CD4-positive, alpha-beta T cell (primary cell): ENCODE measurements at regions not wholly inside any gene's neighbourhood (a gene's known extent, or its start where the extent isn't known, plus 50 kb on each side); places are given as distances from the start of the nearest gene placed in this dataset.

ENCODE experiments used
- ATAC-seq: fragments of 200-7000 bp; cut with Tn5 transposase; one replicate; pipeline ENCODE4 v1.10.0; 2022; ENCODE audit warnings: mild to moderate bottlenecking; ENCODE audit not compliant: poor library complexity
- CTCF ChIA-PET: fragments of 350-600 bp; sonication (Branson Sonifier 250); formaldehyde crosslinking; loops from one replicate; lab custom pipeline; 2021; ENCODE audit warnings: antibody characterized with exemption, inconsistent platforms; lab: Charles Lee
- POLR2A ChIA-PET: fragments of 350-600 bp; sonication (Branson Sonifier 250); formaldehyde crosslinking; loops from one replicate; lab custom pipeline; 2021; ENCODE audit warnings: antibody characterized with exemption, inconsistent platforms; lab: Charles Lee
- DNase-seq, 14 experiments: peaks; one replicate each; pipeline ENCODE4 v3.0.0-alpha.2; 2013 to 2020; ENCODE audit warnings: mixed read lengths in 2 of 14
- H3K27ac ChIP-seq, 2 donors: one replicate each; pipeline versions ENCODE4 v1.5.1 to v1.7.0; 2013; ENCODE audit warnings: low read length in 2 of 2, low read depth in 1 of 2, mild to moderate bottlenecking in 1 of 2
- H3K27me3 ChIP-seq, 2 experiments: 1 replicate in 1 of 2; 2 replicates in 1 of 2; pipeline versions ENCODE4 v1.6.1 to v1.7.0; 2013; ENCODE audit warnings: low read length in 2 of 2, control low read depth in 1 of 2, mild to moderate bottlenecking in 1 of 2, moderate library complexity in 1 of 2; ENCODE audit not compliant: insufficient read depth in 2 of 2, control insufficient read depth in 1 of 2
- H3K36me3 ChIP-seq: one replicate; pipeline ENCODE4 v1.6.1; 2013; ENCODE audit warnings: low read length, control low read depth; ENCODE audit not compliant: insufficient read depth
- H3K4me1 ChIP-seq: one replicate; pipeline ENCODE4 v1.6.1; 2013; ENCODE audit warnings: low read length, control low read depth; ENCODE audit not compliant: insufficient read depth
- H3K4me3 ChIP-seq: one replicate; pipeline ENCODE4 v1.5.1; 2013; ENCODE audit warnings: mild to moderate bottlenecking, low read length, moderate library complexity
- H3K9me3 ChIP-seq, 2 experiments: 1 replicate in 1 of 2; 2 replicates in 1 of 2; pipeline versions ENCODE4 v1.6.1 to v1.7.0; 2013; ENCODE audit warnings: low read length in 2 of 2, mild to moderate bottlenecking in 2 of 2, control low read depth in 1 of 2, moderate library complexity in 1 of 2; ENCODE audit not compliant: control insufficient read depth in 1 of 2, insufficient read depth in 1 of 2
- H3K27ac Mint-ChIP-seq: one replicate; pipeline ENCODE4 v1.8.0; 2020; ENCODE audit warnings: mixed read lengths
- H3K27me3 Mint-ChIP-seq: one replicate; pipeline ENCODE4 v1.8.0; 2021; ENCODE audit warnings: mixed read lengths
- H3K36me3 Mint-ChIP-seq: one replicate; pipeline ENCODE4 v1.8.0; 2021; ENCODE audit warnings: low read depth, mixed read lengths
- H3K4me1 Mint-ChIP-seq: one replicate; pipeline ENCODE4 v1.8.0; 2021; ENCODE audit warnings: low read depth, mixed read lengths
- H3K4me3 Mint-ChIP-seq: one replicate; pipeline ENCODE4 v1.8.0; 2020; ENCODE audit warnings: mild to moderate bottlenecking, mixed read lengths
- H3K9me3 Mint-ChIP-seq: one replicate; pipeline ENCODE4 v1.8.0; 2020; ENCODE audit warnings: mixed read lengths
- CTCF ChIP-seq: fragments of 200-600 bp; IDR thresholded peaks from one replicate; pipeline ENCODE4 v1.8.0; 2022; ENCODE audit warnings: antibody characterized with exemption, mild to moderate bottlenecking
- intact Hi-C, 2 experiments: fragments of 100-400 bp; cut with DNase I in 1 of 2; cut with micrococcal nuclease in 1 of 2; formaldehyde crosslinking; loops; one replicate each; pipeline versions ENCODE4 v1.15.1 to v1.9.0; 2023 to 2025; cut with DNase I, micrococcal nuclease

DNA sequence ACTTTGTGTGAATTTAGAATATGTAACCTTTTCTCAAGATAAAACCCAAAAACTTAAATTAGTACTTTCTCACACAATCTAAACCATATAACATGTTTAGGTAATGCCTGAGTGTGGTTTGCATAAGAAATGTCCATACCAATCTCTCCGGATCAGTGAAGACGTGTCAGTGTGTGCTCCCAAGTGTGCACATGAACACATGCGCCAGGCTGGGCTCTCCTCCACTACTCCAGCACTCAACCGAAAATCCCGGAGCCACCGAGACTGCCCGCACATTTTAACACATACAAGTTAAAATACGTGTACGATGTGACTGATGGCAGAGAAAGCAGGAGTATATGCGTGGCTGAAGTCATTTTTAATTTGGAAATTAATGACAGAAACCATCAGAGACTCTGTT is 658.4 kb downstream of the EFNA5 start:
- TF ChIP-seq CTCF, result no peak
- H3K9me3 Mint-ChIP-seq, result peaks cover 2% of the 10 kb centered on the region
- H3K27ac ChIP-seq, result no peak overlapping the region
- H3K4me3 Mint-ChIP-seq, result no peak overlapping the region
- CTCF ChIA-PET, result no interaction called here
- no peaks in the 10 kb centered on the region for H3K4me1 Mint-ChIP-seq
- no peaks in the 10 kb centered on the region for H3K4me1 ChIP-seq
- no peak overlapping the region for H3K27ac Mint-ChIP-seq
- no peaks in the 10 kb centered on the region for H3K27me3 Mint-ChIP-seq
- DNase-seq (no peak), ATAC-seq (no peak)
- H3K36me3 Mint-ChIP-seq, result no peaks in the 10 kb centered on the region
- H3K4me3 ChIP-seq, result no peak overlapping the region
- no peaks in the 10 kb centered on the region for H3K9me3 ChIP-seq
- no peaks in the 10 kb centered on the region for H3K36me3 ChIP-seq
- POLR2A ChIA-PET, result no interaction called here
- no peaks in the 10 kb centered on the region for H3K27me3 ChIP-seq
- intact Hi-C loops, result no loop called here

- no peaks in the 10 kb centered on the region for H3K4me1 Mint-ChIP-seq
- DNase-seq (no peak), ATAC-seq (no peak)
- no peak overlapping the region for H3K27ac ChIP-seq
- no peaks in the 10 kb centered on the region for H3K27me3 ChIP-seq
- CTCF ChIA-PET, result no interaction called here
- intact Hi-C loops, result no loop called here
- no peak overlapping the region for H3K27ac Mint-ChIP-seq
- TF ChIP-seq CTCF, result no peak
- no peaks in the 10 kb centered on the region for H3K9me3 ChIP-seq
- H3K27me3 Mint-ChIP-seq, result no peaks in the 10 kb centered on the region
- POLR2A ChIA-PET, result no interaction called here
- H3K4me1 ChIP-seq, result no peaks in the 10 kb centered on the region
- no peak overlapping the region for H3K4me3 Mint-ChIP-seq
- peaks cover 2% of the 10 kb centered on the region for H3K9me3 Mint-ChIP-seq
- no peaks in the 10 kb centered on the region for H3K36me3 Mint-ChIP-seq
- no peak overlapping the region for H3K4me3 ChIP-seq
- H3K36me3 ChIP-seq, result no peaks in the 10 kb centered on the region
These were observed 659.1 kb downstream of the EFNA5 start for GRCh38 chr5:107011605-107012004.

DNA sequence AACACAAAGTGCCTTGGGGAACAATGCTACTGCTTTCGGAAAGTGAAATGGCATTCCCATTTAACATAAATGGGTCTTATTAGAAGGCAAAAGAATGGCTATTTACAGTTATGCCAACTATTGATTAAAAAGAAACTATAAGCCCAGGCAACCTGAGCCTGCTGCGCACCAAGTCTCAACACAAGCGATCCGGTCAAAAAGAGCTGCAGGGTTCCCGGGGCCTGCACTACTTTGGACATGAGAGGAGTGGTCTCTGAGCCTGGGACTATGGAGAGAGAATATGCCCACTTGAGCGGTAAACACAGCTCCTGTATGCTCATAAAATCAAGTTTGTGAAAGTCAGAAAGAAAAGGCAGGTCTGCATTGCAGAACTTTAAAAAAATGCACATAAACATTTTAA is 660.7 kb downstream of the EFNA5 start:
- DNase-seq (no peak), ATAC-seq (no peak)
- Histone ChIP-seq H3K9me3 (no peaks in the 10 kb centered on the region), H3K27ac (no peak overlapping the region), H3K36me3 (no peaks in the 10 kb centered on the region), H3K4me1 (no peaks in the 10 kb centered on the region), H3K27me3 (no peaks in the 10 kb centered on the region), H3K4me3 (no peak overlapping the region)
- Mint-ChIP-seq H3K9me3 (peaks cover 2% of the 10 kb centered on the region), H3K27ac (no peak overlapping the region), H3K36me3 (no peaks in the 10 kb centered on the region), H3K27me3 (no peaks in the 10 kb centered on the region), H3K4me1 (no peaks in the 10 kb centered on the region), H3K4me3 (no peak overlapping the region)
- POLR2A ChIA-PET, result no interaction called here
- no peak for TF ChIP-seq CTCF
- CTCF ChIA-PET, result no interaction called here
- intact Hi-C loops, result no loop called here
